ENCODE measurements at regions not wholly inside any gene's neighbourhood (a gene's known extent, or its start where the extent isn't known, plus 50 kb on each side); places are given as distances from the start of the nearest gene placed in this dataset.

- TF ChIP-seq, protein P1, sequence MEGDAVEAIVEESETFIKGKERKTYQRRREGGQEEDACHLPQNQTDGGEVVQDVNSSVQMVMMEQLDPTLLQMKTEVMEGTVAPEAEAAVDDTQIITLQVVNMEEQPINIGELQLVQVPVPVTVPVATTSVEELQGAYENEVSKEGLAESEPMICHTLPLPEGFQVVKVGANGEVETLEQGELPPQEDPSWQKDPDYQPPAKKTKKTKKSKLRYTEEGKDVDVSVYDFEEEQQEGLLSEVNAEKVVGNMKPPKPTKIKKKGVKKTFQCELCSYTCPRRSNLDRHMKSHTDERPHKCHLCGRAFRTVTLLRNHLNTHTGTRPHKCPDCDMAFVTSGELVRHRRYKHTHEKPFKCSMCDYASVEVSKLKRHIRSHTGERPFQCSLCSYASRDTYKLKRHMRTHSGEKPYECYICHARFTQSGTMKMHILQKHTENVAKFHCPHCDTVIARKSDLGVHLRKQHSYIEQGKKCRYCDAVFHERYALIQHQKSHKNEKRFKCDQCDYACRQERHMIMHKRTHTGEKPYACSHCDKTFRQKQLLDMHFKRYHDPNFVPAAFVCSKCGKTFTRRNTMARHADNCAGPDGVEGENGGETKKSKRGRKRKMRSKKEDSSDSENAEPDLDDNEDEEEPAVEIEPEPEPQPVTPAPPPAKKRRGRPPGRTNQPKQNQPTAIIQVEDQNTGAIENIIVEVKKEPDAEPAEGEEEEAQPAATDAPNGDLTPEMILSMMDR (IDR thresholded peaks at IDR 0.05; ENCODE audit: low read depth, low read length, missing input control) = no peak
These were observed 851.8 kb downstream of the XPNPEP1 start (continued) for GRCh38 chr10:109071539-109071938.

DNA sequence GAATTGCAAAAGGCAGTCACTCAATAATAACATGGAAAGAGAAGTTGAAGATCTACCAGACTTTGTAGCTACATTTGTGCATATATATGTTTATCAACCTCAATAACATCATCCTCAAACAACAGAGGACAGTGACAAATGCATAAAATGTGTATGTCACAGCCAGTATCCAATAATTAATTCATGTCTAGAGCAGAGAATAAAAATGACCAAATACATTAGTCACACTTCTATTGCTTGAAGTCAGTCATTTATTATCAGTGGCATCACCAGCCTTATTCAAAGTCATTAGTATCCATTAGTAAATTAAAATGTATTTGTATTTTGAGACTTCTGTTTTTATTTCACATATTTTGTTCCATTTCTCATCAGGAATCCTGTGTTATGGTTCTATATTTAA lies 852.8 kb downstream of the XPNPEP1 start:
- Histone ChIP-seq H3K36me3 (ENCODE audit: control insufficient read depth in 4 of 4, insufficient read depth in 3 of 4, low read depth in 1 of 4, low read length in 3 of 4) (no peaks in the 10 kb centered on the region), H3K27me3 (ENCODE audit: control insufficient read depth in 4 of 4, insufficient read depth in 4 of 4, low read length in 3 of 4) (no peaks in the 10 kb centered on the region), H3K27ac (ENCODE audit: low read depth in 1 of 2, low read length in 2 of 2) (no peak overlapping the region), H3K4me1 (ENCODE audit: control insufficient read depth in 4 of 4, insufficient read depth in 4 of 4, low read length in 3 of 4) (no peaks in the 10 kb centered on the region), H3K9me3 (ENCODE audit: control insufficient read depth in 4 of 4, low read length in 3 of 4) (no peaks in the 10 kb centered on the region), H3K4me3 (ENCODE audit: low read depth in 1 of 3, low read length in 3 of 3) (no peak overlapping the region), H3K9ac (ENCODE audit: low read depth in 1 of 2, low read length in 2 of 2) (no peak overlapping the region)
- no peak for TF ChIP-seq RAD21 (IDR thresholded peaks at IDR 0.05)
- DNase-seq (ENCODE audit: low spot score) = no peak

DNA sequence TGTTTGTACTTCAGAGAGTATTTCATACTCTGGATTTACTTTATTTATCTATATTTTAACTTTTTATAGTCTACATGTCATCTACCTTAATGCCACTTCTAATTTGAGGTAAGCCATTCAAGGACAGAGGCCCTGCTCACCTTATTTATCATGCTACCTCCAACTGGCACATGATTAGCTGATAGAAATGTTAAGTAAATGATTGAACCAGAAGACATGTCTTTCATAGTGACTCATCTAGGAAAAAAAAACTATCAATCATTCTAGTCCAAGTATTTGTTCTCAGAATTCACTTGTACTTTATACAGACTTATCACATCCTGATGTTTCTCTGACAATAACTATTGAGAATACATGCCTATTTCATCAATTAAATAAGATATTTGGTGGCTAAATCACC lies 856.3 kb downstream of the XPNPEP1 start:
- no peak overlapping the region for H3K9ac ChIP-seq (ENCODE audit: low read depth in 1 of 2, low read length in 2 of 2)
- no peaks in the 10 kb centered on the region for H3K4me1 ChIP-seq (ENCODE audit: control insufficient read depth in 4 of 4, insufficient read depth in 4 of 4, low read length in 3 of 4)
- DNase-seq (ENCODE audit: low spot score) = no peak
- no peak overlapping the region for H3K4me3 ChIP-seq (ENCODE audit: low read depth in 1 of 3, low read length in 3 of 3)
- H3K9me3 ChIP-seq (ENCODE audit: control insufficient read depth in 4 of 4, low read length in 3 of 4) = no peaks in the 10 kb centered on the region
- TF ChIP-seq FOXA1 (IDR thresholded peaks at IDR 0.05) = no peak
- no peak for TF ChIP-seq JUND (IDR thresholded peaks at IDR 0.05)
- no peak for TF ChIP-seq YY1 (IDR thresholded peaks at IDR 0.05)
- TF ChIP-seq NR2F2 (IDR thresholded peaks at IDR 0.05) = no peak
- TF ChIP-seq ATF3 (IDR thresholded peaks at IDR 0.05) = no peak
- TF ChIP-seq, protein P2, sequence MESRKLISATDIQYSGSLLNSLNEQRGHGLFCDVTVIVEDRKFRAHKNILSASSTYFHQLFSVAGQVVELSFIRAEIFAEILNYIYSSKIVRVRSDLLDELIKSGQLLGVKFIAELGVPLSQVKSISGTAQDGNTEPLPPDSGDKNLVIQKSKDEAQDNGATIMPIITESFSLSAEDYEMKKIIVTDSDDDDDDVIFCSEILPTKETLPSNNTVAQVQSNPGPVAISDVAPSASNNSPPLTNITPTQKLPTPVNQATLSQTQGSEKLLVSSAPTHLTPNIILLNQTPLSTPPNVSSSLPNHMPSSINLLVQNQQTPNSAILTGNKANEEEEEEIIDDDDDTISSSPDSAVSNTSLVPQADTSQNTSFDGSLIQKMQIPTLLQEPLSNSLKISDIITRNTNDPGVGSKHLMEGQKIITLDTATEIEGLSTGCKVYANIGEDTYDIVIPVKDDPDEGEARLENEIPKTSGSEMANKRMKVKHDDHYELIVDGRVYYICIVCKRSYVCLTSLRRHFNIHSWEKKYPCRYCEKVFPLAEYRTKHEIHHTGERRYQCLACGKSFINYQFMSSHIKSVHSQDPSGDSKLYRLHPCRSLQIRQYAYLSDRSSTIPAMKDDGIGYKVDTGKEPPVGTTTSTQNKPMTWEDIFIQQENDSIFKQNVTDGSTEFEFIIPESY (IDR thresholded peaks at IDR 0.05) = no peak
- no peak for TF ChIP-seq RAD21 (IDR thresholded peaks at IDR 0.05)
- TF ChIP-seq GABPA (IDR thresholded peaks at IDR 0.05 in 1 of 2, conservative IDR thresholded peaks at IDR 0.05 in 1 of 2) = no peak
- TF ChIP-seq, protein P1 (IDR thresholded peaks at IDR 0.05; ENCODE audit: low read depth, low read length, missing input control) = no peak
- no peak for TF ChIP-seq EGR1 (IDR thresholded peaks at IDR 0.05; ENCODE audit: low read depth in 2 of 2)
- no peak for TF ChIP-seq SP1 (IDR thresholded peaks at IDR 0.05)
- TF ChIP-seq, protein P3, sequence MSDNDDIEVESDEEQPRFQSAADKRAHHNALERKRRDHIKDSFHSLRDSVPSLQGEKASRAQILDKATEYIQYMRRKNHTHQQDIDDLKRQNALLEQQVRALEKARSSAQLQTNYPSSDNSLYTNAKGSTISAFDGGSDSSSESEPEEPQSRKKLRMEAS (IDR thresholded peaks at IDR 0.05) = no peak
- TF ChIP-seq HNF4A (conservative IDR thresholded peaks at IDR 0.05) = no peak
- no peak for TF ChIP-seq REST (IDR thresholded peaks at IDR 0.05)
- no peak overlapping the region for H3K27ac ChIP-seq (ENCODE audit: low read depth in 1 of 2, low read length in 2 of 2)
- no peaks in the 10 kb centered on the region for H3K36me3 ChIP-seq (ENCODE audit: control insufficient read depth in 4 of 4, insufficient read depth in 3 of 4, low read depth in 1 of 4, low read length in 3 of 4)
- H3K27me3 ChIP-seq (ENCODE audit: control insufficient read depth in 4 of 4, insufficient read depth in 4 of 4, low read length in 3 of 4) = no peaks in the 10 kb centered on the region

All from liver (tissue), 7 donors.